ENCODE measurements at regions not wholly inside any gene's neighbourhood (a gene's known extent, or its start where the extent isn't known, plus 50 kb on each side); places are given as distances from the start of the nearest gene placed in this dataset.

DNA sequence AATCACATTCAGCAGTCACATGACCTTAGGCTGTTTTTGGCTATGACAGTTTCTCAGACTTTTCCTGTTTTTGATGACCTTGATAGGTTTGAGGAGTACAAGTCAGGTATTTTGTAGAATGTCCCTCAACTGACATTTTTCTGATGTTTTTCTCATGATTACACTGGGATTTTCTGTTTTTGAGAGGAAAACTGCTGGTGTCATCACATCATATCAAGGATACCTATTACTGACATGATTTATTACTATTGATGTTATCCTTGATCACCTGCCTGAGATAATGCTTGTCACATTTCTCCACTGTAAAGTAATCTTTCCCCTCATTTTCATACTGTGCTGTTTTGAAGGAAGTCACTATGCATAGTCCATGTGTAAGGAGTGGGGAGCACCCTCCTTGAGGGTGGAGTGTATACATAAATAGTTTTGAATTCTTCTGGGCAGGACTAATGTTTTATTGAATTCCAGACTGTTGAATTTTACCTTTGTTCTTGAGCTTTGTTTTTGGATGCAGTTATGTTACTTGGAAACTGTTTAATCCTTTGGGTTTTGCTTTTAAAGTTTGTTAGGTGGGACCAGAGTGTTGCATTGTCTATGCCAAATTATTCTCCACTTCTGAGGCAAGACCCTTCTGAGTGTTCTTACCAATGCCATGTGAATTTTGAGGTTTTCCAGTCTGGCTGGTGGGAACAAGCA is 444.5 kb upstream of the FAR2 start:
- TF ChIP-seq, protein P1, sequence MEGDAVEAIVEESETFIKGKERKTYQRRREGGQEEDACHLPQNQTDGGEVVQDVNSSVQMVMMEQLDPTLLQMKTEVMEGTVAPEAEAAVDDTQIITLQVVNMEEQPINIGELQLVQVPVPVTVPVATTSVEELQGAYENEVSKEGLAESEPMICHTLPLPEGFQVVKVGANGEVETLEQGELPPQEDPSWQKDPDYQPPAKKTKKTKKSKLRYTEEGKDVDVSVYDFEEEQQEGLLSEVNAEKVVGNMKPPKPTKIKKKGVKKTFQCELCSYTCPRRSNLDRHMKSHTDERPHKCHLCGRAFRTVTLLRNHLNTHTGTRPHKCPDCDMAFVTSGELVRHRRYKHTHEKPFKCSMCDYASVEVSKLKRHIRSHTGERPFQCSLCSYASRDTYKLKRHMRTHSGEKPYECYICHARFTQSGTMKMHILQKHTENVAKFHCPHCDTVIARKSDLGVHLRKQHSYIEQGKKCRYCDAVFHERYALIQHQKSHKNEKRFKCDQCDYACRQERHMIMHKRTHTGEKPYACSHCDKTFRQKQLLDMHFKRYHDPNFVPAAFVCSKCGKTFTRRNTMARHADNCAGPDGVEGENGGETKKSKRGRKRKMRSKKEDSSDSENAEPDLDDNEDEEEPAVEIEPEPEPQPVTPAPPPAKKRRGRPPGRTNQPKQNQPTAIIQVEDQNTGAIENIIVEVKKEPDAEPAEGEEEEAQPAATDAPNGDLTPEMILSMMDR (conservative IDR thresholded peaks at IDR 0.05; ENCODE audit: low read depth, low read length) = no peak
- DNase-seq (ENCODE audit: low read depth) = no peak
- H3K4me3 ChIP-seq (ENCODE audit: low read depth, low read length) = no peak overlapping the region

DNA sequence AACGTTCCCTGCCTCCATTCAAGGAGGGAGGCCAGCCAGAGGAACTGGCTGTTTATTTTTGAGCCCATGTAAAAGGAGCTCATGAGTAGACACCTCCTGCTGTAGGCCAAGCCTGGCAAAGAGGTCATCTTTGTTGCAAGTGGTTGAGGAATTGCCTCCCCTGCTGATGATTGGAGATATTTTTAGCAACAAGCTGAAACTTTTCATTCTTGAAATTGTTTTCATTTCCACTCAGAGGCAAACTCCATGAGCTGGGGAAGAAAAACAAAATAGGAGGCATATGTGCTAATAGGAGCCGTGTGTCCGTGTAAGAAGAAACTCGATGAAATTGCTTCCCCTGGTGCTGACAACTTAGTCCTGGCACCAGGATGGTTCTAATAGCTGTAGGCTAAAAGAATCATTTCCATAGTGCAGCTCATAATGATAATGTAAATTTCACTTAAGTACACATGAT is 440.1 kb upstream of the FAR2 start:
- TF ChIP-seq, protein P1 (conservative IDR thresholded peaks at IDR 0.05; ENCODE audit: low read depth, low read length) = no peak
- DNase-seq (ENCODE audit: low read depth) = no peak
- no peak overlapping the region for H3K4me3 ChIP-seq (ENCODE audit: low read depth, low read length)

DNA sequence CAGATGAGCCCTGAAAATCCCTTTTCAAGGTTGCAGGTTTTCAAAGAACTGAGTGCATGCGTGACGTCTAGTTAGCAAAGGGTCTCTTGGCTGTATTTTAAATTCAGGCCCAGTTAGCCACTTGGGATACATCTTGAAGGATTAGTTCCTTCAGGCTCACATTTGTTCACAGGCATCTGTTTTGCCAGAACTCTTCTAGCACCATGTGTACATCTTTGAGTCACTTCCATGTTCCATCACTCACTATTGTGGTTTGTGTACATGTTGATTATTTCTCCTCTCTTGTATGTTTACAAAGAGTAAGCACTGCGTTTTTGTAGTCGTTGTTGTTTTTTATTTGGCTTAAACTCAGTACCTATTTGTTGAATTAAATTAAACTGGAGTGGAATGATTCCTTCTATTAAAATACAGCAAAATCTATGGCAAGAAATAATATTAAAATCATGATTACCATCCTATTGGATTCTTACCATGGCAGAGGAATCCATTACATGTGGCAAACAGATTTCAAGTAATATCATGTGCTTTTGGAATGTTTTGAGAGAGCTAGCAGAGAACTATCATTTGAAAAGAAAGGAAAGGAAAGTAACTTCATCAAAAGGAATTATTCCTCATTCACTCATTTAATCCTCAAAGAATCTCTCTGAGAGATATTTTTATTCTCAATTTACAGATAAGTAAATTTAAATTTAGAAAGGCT is 438.9 kb upstream of the FAR2 start:
- TF ChIP-seq, protein P1 (conservative IDR thresholded peaks at IDR 0.05; ENCODE audit: low read depth, low read length) = no peak
- no peak for DNase-seq (ENCODE audit: low read depth)
- H3K4me3 ChIP-seq (ENCODE audit: low read depth, low read length) = no peak overlapping the region

DNA sequence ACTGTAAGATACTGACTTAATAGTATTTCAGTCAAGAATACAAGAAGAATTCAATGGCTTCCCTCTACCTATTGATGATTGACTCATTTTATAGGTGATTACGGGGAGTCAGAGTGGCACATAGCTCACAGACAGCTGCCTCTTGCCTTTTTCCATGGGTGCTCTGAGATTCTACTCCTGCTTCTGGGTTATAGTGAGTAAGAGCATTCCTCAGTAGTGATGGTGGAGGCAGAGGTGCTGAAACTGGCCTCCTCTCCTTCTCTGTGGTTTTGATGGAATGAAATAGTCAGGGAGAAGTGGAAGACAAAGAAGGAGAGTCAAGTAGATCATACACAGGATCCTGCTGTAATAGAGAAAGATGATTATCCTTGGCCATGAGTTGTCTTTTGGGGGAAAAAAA is 438.2 kb upstream of the FAR2 start:
- peak; percentile 39 for DNase-seq (ENCODE audit: low read depth)
- no peak overlapping the region for H3K4me3 ChIP-seq (ENCODE audit: low read depth, low read length)
- TF ChIP-seq, protein P1 (conservative IDR thresholded peaks at IDR 0.05; ENCODE audit: low read depth, low read length) = no peak

DNA sequence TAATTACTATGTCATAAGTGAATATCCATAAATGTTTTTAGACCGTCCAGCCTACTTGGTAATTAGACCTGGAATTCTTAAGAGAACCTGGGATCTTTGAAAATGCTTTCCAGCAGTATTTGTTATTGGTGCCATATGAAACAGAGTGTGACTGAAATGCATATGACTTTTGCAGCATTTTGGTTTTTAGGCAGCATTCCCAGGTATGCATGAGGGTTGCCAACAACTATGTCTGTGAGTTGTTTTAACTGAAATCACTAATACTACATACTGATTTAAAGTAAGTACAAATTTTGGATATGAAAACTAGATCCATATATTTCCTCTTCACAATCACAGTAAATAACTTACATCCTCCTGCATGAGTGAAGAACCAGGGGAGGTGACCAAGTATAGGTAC is 437.7 kb upstream of the FAR2 start:
- DNase-seq (ENCODE audit: low read depth) = no peak
- H3K4me3 ChIP-seq (ENCODE audit: low read depth, low read length) = no peak overlapping the region
- TF ChIP-seq, protein P1 (conservative IDR thresholded peaks at IDR 0.05; ENCODE audit: low read depth, low read length) = no peak

DNA sequence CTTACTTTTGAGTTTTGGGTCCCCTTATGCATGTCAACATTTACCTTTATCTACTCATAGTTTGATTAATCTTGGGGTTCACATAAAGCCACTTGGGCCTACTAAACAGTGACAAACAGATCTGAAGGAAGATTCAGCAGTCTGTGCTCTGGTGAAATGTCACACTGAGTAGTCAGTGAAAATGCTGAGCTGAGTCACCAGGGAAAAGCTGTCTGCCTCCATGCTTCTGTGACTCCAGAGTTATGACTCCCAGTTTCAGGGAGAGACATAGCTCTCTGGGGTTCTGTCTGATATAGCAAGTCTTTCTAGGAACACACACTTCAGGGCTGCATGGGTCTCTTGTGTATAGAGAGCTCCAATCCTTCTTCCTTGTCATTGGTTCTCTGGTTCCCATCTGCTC is 406.3 kb upstream of the FAR2 start:
- TF ChIP-seq, protein P1 (conservative IDR thresholded peaks at IDR 0.05; ENCODE audit: low read depth, low read length) = no peak
- DNase-seq (ENCODE audit: low read depth) = peak; percentile 37
- H3K4me3 ChIP-seq (ENCODE audit: low read depth, low read length) = no peak overlapping the region

All from epithelial cell of proximal tubule (primary cell).